K562 (cell line): ENCODE measurements at regions not wholly inside any gene's neighbourhood (a gene's known extent, or its start where the extent isn't known, plus 50 kb on each side); places are given as distances from the start of the nearest gene placed in this dataset.

Source experiments
- ATAC-seq: fragments of 200-7000 bp; cut with Tn5 transposase; 3 replicates; pipeline ENCODE4 v1.9.1; 2020; ENCODE audit warnings: moderate library complexity
- BruUV-seq: library from RNA; stranded (reverse); fragments of 400-500 nt; replicated peaks from 2 replicates; lab custom pipeline; 2021; lab: Mats Ljungman, UMichigan
- CTCF ChIA-PET: fragments of 300-600 bp; formaldehyde crosslinking; extraction: SDS; loops from one replicate; lab custom pipeline; 2021; ENCODE audit warnings: low intra/inter-chr PET ratio; lab: Yijun Ruan, JAX
- POLR2A ChIA-PET: fragments of 300-600, 350-650 bp; sonication (Branson Sonifier 250); formaldehyde crosslinking; extraction: SDS; loops from one replicate; lab custom pipeline; 2021; ENCODE audit warnings: antibody characterized with exemption, inconsistent platforms; lab: Yijun Ruan, JAX
- DNase-seq, 4 experiments: peaks; one replicate each; pipeline versions ENCODE4 v3.0.0 to v3.0.0-alpha.2; 2011 to 2018; ENCODE audit warnings: low spot score in 3 of 4, mixed read lengths in 3 of 4; ENCODE audit errors: extremely low read depth in 1 of 4
- FAIRE-seq: peaks from 2 replicates; lab custom pipeline; 2011; peaks lifted over from hg19 to GRCh38; lab: Jason Lieb, UNC
- H2AFZ ChIP-seq: 2 replicates; pipeline ENCODE4 v1.6.0; 2011; ENCODE audit warnings: low read depth, low read length, control low read depth, inconsistent platforms
- H3K27ac ChIP-seq: fragments of 200-600 bp; 3 replicates; pipeline ENCODE4 v1.8.0; 2011; ENCODE audit warnings: low read depth, mild to moderate bottlenecking, control low read depth, inconsistent platforms, low read length, moderate library complexity, mixed read lengths; ENCODE audit errors: extremely low read depth
- H3K27me3 ChIP-seq, 2 experiments: fragments of 300-600 bp in 1 of 2; 2 replicates in 1 of 2; 3 replicates in 1 of 2; pipeline versions ENCODE4 v1.6.0 to v1.8.0; 2011; ENCODE audit warnings: inconsistent platforms in 2 of 2, low read length in 2 of 2, mild to moderate bottlenecking in 1 of 2, mixed read lengths in 1 of 2, moderate library complexity in 1 of 2; ENCODE audit not compliant: control insufficient read depth in 2 of 2, insufficient read depth in 2 of 2
- H3K36me3 ChIP-seq: fragments of 300-600 bp; 3 replicates; pipeline ENCODE4 v1.8.0; 2011; ENCODE audit warnings: mild to moderate bottlenecking, low read length, inconsistent platforms; ENCODE audit not compliant: control insufficient read depth, insufficient read depth
- H3K4me1 ChIP-seq, 2 experiments: fragments of 200-600 bp in 1 of 2; replicated peaks in 1 of 2; 2 replicates in 1 of 2; 3 replicates in 1 of 2; pipeline versions ENCODE4 v1.5.1 to v1.8.0; 2011; ENCODE audit warnings: inconsistent platforms in 2 of 2, low read length in 2 of 2, mild to moderate bottlenecking in 1 of 2, mixed read lengths in 1 of 2, moderate library complexity in 1 of 2; ENCODE audit not compliant: control insufficient read depth in 2 of 2, insufficient read depth in 2 of 2
- H3K4me2 ChIP-seq: 2 replicates; pipeline ENCODE4 v1.6.1; 2011; ENCODE audit warnings: low read length, control low read depth, inconsistent platforms, mixed read lengths; ENCODE audit not compliant: insufficient read depth
- H3K4me3 ChIP-seq: fragments of 200-600 bp; sonication (generic), shearing (Covaris generic); 2 replicates; pipeline ENCODE4 v1.5.1; 2016; ENCODE audit warnings: control low read depth, inconsistent platforms
- H3K79me2 ChIP-seq: fragments of 200-600 bp; 3 replicates; pipeline ENCODE4 v1.8.0; 2011; ENCODE audit warnings: low read length, inconsistent platforms; ENCODE audit not compliant: control insufficient read depth, insufficient read depth
- H3K9ac ChIP-seq, 2 experiments: 2 replicates each; pipeline versions ENCODE4 v1.6.0 to v1.6.1; 2011; ENCODE audit warnings: low read depth in 2 of 2, low read length in 2 of 2, control low read depth in 1 of 2, inconsistent platforms in 1 of 2, mild to moderate bottlenecking in 1 of 2, mixed read lengths in 1 of 2; ENCODE audit not compliant: insufficient read depth in 1 of 2
- H3K9me1 ChIP-seq: one replicate; pipeline ENCODE4 v1.6.0; 2011; ENCODE audit warnings: inconsistent platforms, mild to moderate bottlenecking, low read length, moderate library complexity; ENCODE audit not compliant: control insufficient read depth, insufficient read depth
- H3K9me3 ChIP-seq: replicated peaks from 2 replicates; pipeline ENCODE4 v1.5.1; 2011; ENCODE audit warnings: low read depth, low read length, inconsistent platforms; ENCODE audit not compliant: control insufficient read depth, insufficient read depth
- H4K20me1 ChIP-seq: replicated peaks from 2 replicates; pipeline ENCODE4 v1.6.1; 2011; ENCODE audit warnings: low read length, inconsistent platforms, mixed read lengths; ENCODE audit not compliant: control insufficient read depth, insufficient read depth
- ATF7 ChIP-seq: fragments of 450-650 bp; IDR thresholded peaks from 2 replicates; pipeline ENCODE4 v1.7.1; 2014; ENCODE audit warnings: mild to moderate bottlenecking, moderate library complexity
- CCAR2 ChIP-seq: fragments of 200-400 bp; formaldehyde crosslinking; IDR thresholded peaks from 2 replicates; pipeline ENCODE4 v1.6.1; 2017; ENCODE audit warnings: mild to moderate bottlenecking, low read depth, low read length
- EP400 ChIP-seq: fragments of 450-650 bp; IDR thresholded peaks from 2 replicates; pipeline ENCODE4 v1.6.1; 2017; ENCODE audit warnings: antibody characterized with exemption, mild to moderate bottlenecking, moderate library complexity
- FOXJ3 ChIP-seq: sonication (generic); formaldehyde crosslinking; IDR thresholded peaks from 2 replicates; pipeline ENCODE4 v1.4.0; 2020; ENCODE audit warnings: mild to moderate bottlenecking, missing genetic modification reagents
- FOXK2 ChIP-seq, 2 experiments: fragments of 450-650 bp; IDR thresholded peaks in 1 of 2; conservative IDR thresholded peaks in 1 of 2; 2 replicates each; pipeline ENCODE4 v1.6.1; 2016; ENCODE audit warnings: low read depth in 2 of 2, mild to moderate bottlenecking in 1 of 2
- PHF8 ChIP-seq: fragments of 200-600 bp; sonication (generic); IDR thresholded peaks from 2 replicates; pipeline ENCODE4 v1.6.1; 2012; ENCODE audit warnings: mixed run types, mild to moderate bottlenecking, inconsistent platforms, low read length, moderate library complexity, borderline replicate concordance
- SAFB ChIP-seq: fragments of 200-400 bp; formaldehyde crosslinking; IDR thresholded peaks from 2 replicates; pipeline ENCODE4 v1.6.1; 2017; ENCODE audit warnings: low read depth, low read length, borderline replicate concordance
- TAF7 ChIP-seq: fragments of 450-650 bp; IDR thresholded peaks from 2 replicates; pipeline ENCODE4 v1.6.1; 2016; ENCODE audit warnings: missing genetic modification characterization, missing compliant biosample characterization
- YBX1 ChIP-seq: fragments of 450-650 bp; IDR thresholded peaks from 2 replicates; pipeline ENCODE4 v1.7.1; 2016; ENCODE audit warnings: mild to moderate bottlenecking
- ZNF146 ChIP-seq: IDR thresholded peaks from one replicate; pipeline ENCODE4 v1.6.1; 2018; ENCODE audit warnings: missing compliant biosample characterization; ENCODE audit not compliant: unreplicated experiment
- ZNF347 ChIP-seq: fragments of 450-650 bp; formaldehyde crosslinking; IDR thresholded peaks from 2 replicates; pipeline ENCODE4 v1.4.0; 2020; ENCODE audit warnings: low read depth, mild to moderate bottlenecking, moderate library complexity
- ZNF75A ChIP-seq: fragments of 450-650 bp; formaldehyde crosslinking; IDR thresholded peaks from 2 replicates; pipeline ENCODE4 v1.4.0; 2020; ENCODE audit warnings: mild to moderate bottlenecking
- ZSCAN29 ChIP-seq: fragments of 450-650 bp; IDR thresholded peaks from 2 replicates; pipeline ENCODE4 v1.6.1; 2017
- WGBS: fragments of 100-300 bp; shearing (Covaris generic); methylation state at CpG from one replicate; pipeline ENCODE4 v1.1.6; 2016; ENCODE audit warnings: low coverage, mixed read lengths; ENCODE audit not compliant: insufficient coverage; ENCODE audit errors: missing lambda C conversion rate; 5-methylcytosine and 5-hydroxymethylcytosine counted together
- in situ Hi-C: fragments of 300-500 bp; cut with MboI; formaldehyde crosslinking; loops from 4 replicates; pipeline ENCODE4 v1.15.0; 2018; ENCODE audit warnings: inconsistent platforms, mixed read lengths
- intact Hi-C: fragments of 100-400 bp; cut with micrococcal nuclease; formaldehyde crosslinking; loops from 2 replicates; pipeline ENCODE4 v1.14.2; 2022
- TF ChIP-seq, protein P1 (sequence below): fragments of 450-650 bp; formaldehyde crosslinking; IDR thresholded peaks from 2 replicates; pipeline ENCODE4 v1.4.0; 2020; ENCODE audit warnings: mild to moderate bottlenecking, mixed read lengths

GRCh38 chr15:88400591-88401250, 66.5 kb downstream of the MRPL46 start:
- ChIA-PET POLR2A (interaction anchor here (1.1 kb wide), 1 partner anchor 11 kb away, joined by 3 read pairs; no protein-coding TSS in a partner anchor), CTCF (no interaction called here)
- Histone ChIP-seq H3K36me3 (no peaks in the 10 kb centered on the region), H3K9me1 (no peaks in the 10 kb centered on the region), H3K27ac (no peak overlapping the region), H3K4me3 (no peak overlapping the region), H4K20me1 (no peaks in the 10 kb centered on the region), H3K4me1 (no peaks in the 10 kb centered on the region), H3K9ac (no peak overlapping the region), H2AFZ (no peak overlapping the region), H3K27me3 (peaks cover 11 to 33% of the 10 kb centered on the region in 2 experiments), H3K4me2 (no peak overlapping the region), H3K79me2 (no peaks in the 10 kb centered on the region), H3K9me3 (no peaks in the 10 kb centered on the region)
- intact Hi-C loops = no loop called here
- no TSS peak for BruUV-seq
- FAIRE-seq = no peak
- TF ChIP-seq, protein P1, sequence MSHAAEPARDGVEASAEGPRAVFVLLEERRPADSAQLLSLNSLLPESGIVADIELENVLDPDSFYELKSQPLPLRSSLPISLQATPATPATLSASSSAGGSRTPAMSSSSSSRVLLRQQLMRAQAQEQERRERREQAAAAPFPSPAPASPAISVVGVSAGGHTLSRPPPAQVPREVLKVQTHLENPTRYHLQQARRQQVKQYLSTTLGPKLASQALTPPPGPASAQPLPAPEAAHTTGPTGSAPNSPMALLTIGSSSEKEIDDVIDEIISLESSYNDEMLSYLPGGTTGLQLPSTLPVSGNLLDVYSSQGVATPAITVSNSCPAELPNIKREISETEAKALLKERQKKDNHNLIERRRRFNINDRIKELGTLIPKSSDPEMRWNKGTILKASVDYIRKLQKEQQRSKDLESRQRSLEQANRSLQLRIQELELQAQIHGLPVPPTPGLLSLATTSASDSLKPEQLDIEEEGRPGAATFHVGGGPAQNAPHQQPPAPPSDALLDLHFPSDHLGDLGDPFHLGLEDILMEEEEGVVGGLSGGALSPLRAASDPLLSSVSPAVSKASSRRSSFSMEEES (CRISPR knock-in tag) = no peak
- TF ChIP-seq ZSCAN29 = no peak
- TF ChIP-seq ZNF75A (CRISPR knock-in tag) = no peak
- TF ChIP-seq YBX1 = no peak
- no peak for TF ChIP-seq ATF7
- TF ChIP-seq ZNF146 (CRISPR knock-in tag) = no peak
- no peak for TF ChIP-seq EP400
- no peak for TF ChIP-seq ZNF347 (CRISPR knock-in tag)
- no peak for TF ChIP-seq FOXJ3 (CRISPR knock-in tag)
- no peak for TF ChIP-seq SAFB
- TF ChIP-seq CCAR2 = no peak
- TF ChIP-seq PHF8 = no peak
- TF ChIP-seq TAF7 = no peak
- no peak for TF ChIP-seq FOXK2 (conservative IDR thresholded peaks at IDR 0.05 in 1 of 2, IDR thresholded peaks at IDR 0.05 in 1 of 2; ENCODE audit: low read depth in 2 of 2)
- no peak for DNase-seq
- no peak for ATAC-seq
- in situ Hi-C loops = no loop called here
- WGBS = 1% methylated on average over 6 of the region's 6 CpGs
